ENCODE measurements at regions not wholly inside any gene's neighbourhood (a gene's known extent, or its start where the extent isn't known, plus 50 kb on each side); places are given as distances from the start of the nearest gene placed in this dataset.

- intact Hi-C loops (cut with DNase I): no loop called here
- Histone ChIP-seq H3K9me3 (no peaks in the 10 kb centered on the region), H3K27me3 (replicated peaks; ENCODE audit: insufficient read depth) (no peaks in the 10 kb centered on the region), H3K36me3 (no peaks in the 10 kb centered on the region), H3K4me3 (no peak overlapping the region), H3K27ac (no peak overlapping the region), H3K4me1 (replicated peaks) (no peaks in the 10 kb centered on the region)
- TF ChIP-seq CTCF (IDR thresholded peaks at IDR 0.05): no peak
- TF ChIP-seq POLR2AphosphoS5 (IDR thresholded peaks at IDR 0.05): no peak
- no peak for TF ChIP-seq POLR2A (IDR thresholded peaks at IDR 0.05)
- no peak for DNase-seq (ENCODE audit: low spot score)
- 55% methylated on average over 8 of the region's 8 CpGs for WGBS
Measured at GRCh38 chr7:31251441-31251840, 89.1 kb downstream of the NEUROD6 start.

DNA sequence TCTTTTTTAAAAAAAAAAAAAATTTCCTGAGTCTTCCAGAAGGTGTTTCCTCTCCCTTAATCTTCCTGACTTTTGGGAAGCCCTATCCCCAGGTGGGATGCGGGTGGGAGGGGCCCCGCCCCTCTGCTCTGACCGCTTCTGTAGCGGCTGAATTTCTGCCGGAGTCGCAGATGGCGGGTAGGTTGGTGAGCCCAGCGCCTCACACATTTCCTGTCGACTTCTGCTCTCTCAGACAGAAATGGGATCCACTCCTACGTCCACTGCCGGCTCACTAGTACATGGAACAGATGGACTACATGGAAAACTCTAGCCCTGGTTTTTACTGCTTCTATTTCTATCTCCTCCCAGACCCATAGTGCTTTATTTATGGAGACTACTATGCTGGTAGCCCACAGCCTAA, 90.9 kb downstream of the NEUROD6 start:
- TF ChIP-seq CTCF (IDR thresholded peaks at IDR 0.05): no peak
- no peak for TF ChIP-seq POLR2AphosphoS5 (IDR thresholded peaks at IDR 0.05)
- no peaks in the 10 kb centered on the region for H3K36me3 ChIP-seq
- DNase-seq (ENCODE audit: low spot score): no peak
- H3K4me1 ChIP-seq (replicated peaks): no peaks in the 10 kb centered on the region
- H3K27ac ChIP-seq: no peak overlapping the region
- intact Hi-C loops (cut with DNase I): no loop called here
- WGBS: 79% methylated on average over 11 of the region's 11 CpGs
- no peaks in the 10 kb centered on the region for H3K9me3 ChIP-seq
- H3K27me3 ChIP-seq (replicated peaks; ENCODE audit: insufficient read depth): no peaks in the 10 kb centered on the region
- H3K4me3 ChIP-seq: no peak overlapping the region

GRCh38 chr7:31236868-31237267, 103.7 kb downstream of the NEUROD6 start:
- 79% methylated on average over 6 of the region's 6 CpGs for WGBS
- intact Hi-C loops (cut with DNase I): no loop called here
- DNase-seq (ENCODE audit: low spot score): no peak

DNA sequence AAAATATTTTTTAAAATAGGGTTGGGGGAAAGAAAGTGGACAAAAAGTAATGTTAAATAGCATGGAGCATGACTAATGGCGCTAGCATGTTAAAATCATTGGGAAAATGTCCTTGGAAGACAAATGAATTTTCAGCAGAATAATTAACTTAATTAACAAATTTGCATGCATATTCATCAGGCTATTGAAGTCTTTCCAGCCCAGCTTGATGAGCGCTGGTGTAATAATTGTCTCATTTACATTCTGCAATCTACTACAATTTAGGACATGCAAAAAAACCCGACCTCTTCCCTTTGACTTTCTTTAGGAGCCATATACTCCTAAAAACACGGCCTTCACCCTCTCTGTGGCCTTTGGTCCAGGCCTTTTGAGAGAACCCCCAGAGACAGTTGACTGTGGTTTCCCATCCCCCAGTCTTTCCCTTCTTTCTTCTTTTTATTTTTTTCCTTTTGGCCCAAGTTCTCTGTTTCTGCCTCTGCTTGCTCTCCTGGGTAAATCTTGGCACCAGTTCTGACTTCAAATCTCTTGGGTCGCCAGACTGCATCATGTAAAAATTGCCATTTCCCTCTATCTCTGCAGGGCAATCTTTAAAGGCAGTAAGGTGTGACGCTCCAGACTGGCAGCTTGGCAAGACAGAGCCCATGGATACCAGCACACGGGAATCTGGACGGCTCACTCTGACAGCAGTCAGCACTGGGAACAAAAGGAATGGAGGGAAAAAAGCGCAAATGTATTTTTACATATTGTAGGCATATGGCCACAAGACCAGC, 105.5 kb downstream of the NEUROD6 start:
- 52% methylated on average over 9 of the region's 9 CpGs for WGBS
- no peaks in the 10 kb centered on the region for H3K27me3 ChIP-seq (replicated peaks; ENCODE audit: insufficient read depth)
- no peak overlapping the region for H3K27ac ChIP-seq

More at GRCh38 chr7:31236868-31237267, 103.7 kb downstream of the NEUROD6 start:
- Histone ChIP-seq H3K27ac (no peak overlapping the region), H3K9me3 (no peaks in the 10 kb centered on the region), H3K36me3 (no peaks in the 10 kb centered on the region), H3K27me3 (replicated peaks; ENCODE audit: insufficient read depth) (no peaks in the 10 kb centered on the region), H3K4me3 (no peak overlapping the region), H3K4me1 (replicated peaks) (no peaks in the 10 kb centered on the region)
- TF ChIP-seq CTCF (IDR thresholded peaks at IDR 0.05) (no peak), POLR2A (IDR thresholded peaks at IDR 0.05) (no peak), POLR2AphosphoS5 (IDR thresholded peaks at IDR 0.05) (no peak)

More for the DNA sequence above, 105.5 kb downstream of the NEUROD6 start:
- peak; percentile 26 for DNase-seq (ENCODE audit: low spot score)
- H3K9me3 ChIP-seq: no peaks in the 10 kb centered on the region
- no peaks in the 10 kb centered on the region for H3K36me3 ChIP-seq
- TF ChIP-seq POLR2AphosphoS5 (IDR thresholded peaks at IDR 0.05) (no peak), POLR2A (IDR thresholded peaks at IDR 0.05) (no peak), CTCF (IDR thresholded peaks at IDR 0.05) (no peak)
- no peaks in the 10 kb centered on the region for H3K4me1 ChIP-seq (replicated peaks)
- H3K4me3 ChIP-seq: no peak overlapping the region
- intact Hi-C loops (cut with DNase I): no loop called here
